KBM-7 (cell line): ENCODE measurements at regions not wholly inside any gene's neighbourhood (a gene's known extent, or its start where the extent isn't known, plus 50 kb on each side); places are given as distances from the start of the nearest gene placed in this dataset.
"Not testable (repeated sequence)": the region's sequence is repeated elsewhere in the genome, so short reads cannot be mapped to it uniquely, and the experiment has no call there.

Experiments
- DNase-seq: peaks from one replicate; pipeline ENCODE4 v3.0.0-alpha.2; 2015
- in situ Hi-C: fragments of 300-500 bp; cut with MboI; formaldehyde crosslinking; loops from 2 replicates; pipeline ENCODE4 v1.14.3; 2020; ENCODE audit warnings: low sequenced_read_pairs, low pct_unique_long_range_greater_than_20kb, mixed read lengths

DNA sequence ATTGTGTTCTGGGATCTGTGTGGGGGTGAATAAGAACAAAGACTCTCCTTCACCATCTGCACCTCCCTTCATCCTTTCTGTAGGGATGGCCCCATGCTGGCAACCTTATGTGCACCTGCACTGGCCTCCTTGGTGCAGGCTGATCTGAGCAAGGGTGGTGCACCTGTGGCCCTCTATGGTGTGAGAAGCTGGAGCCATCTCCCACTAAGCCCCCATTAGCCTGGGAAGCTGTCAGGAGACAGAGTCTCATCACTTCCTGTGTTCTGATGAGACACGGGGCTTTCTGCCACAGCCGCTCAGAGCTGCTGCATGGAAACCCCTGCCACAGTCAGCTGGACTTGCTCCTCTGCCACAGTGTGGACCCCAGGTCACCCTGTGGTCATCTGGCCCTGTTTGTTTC lies 565.3 kb upstream of the SALL3 start:
- in situ Hi-C loops: no loop called here
- no peak for DNase-seq

DNA sequence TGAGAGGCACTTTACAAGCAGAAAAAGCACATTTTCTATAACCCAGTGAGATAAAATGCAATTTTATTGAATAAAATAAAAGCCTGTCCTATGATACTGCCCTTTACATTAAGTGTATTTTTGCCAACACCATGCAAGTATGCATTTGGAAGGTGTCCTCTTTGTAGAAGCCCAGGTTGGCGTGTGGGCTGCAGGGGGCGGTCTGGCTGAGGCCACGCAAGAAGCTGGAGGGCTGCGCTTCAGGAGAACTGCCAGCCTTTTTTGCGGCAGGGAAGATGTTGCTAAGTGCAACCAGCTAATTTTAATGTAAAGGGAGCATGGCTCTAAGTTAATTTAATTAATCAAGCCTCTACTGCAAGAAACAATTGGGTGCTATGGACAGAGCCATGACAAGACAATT lies 562.8 kb upstream of the SALL3 start:
- in situ Hi-C loops: no loop called here
- no peak for DNase-seq

GRCh38 chr18:78418379-78418778 lies 561.2 kb upstream of the SALL3 start:
- DNase-seq: no peak
- in situ Hi-C loops: no loop called here

GRCh38 chr18:78419171-78419570 lies 560.4 kb upstream of the SALL3 start:
- in situ Hi-C loops: no loop called here
- no peak for DNase-seq

GRCh38 chr18:78420116-78420515 lies 559.5 kb upstream of the SALL3 start:
- in situ Hi-C loops: no loop called here
- DNase-seq: no peak

GRCh38 chr18:78421392-78421791 lies 558.2 kb upstream of the SALL3 start:
- in situ Hi-C loops: no loop called here
- DNase-seq: no peak

- no peak for DNase-seq
- in situ Hi-C loops: no loop called here
Observed at GRCh38 chr18:78422336-78422735, 557.3 kb upstream of the SALL3 start.

DNA sequence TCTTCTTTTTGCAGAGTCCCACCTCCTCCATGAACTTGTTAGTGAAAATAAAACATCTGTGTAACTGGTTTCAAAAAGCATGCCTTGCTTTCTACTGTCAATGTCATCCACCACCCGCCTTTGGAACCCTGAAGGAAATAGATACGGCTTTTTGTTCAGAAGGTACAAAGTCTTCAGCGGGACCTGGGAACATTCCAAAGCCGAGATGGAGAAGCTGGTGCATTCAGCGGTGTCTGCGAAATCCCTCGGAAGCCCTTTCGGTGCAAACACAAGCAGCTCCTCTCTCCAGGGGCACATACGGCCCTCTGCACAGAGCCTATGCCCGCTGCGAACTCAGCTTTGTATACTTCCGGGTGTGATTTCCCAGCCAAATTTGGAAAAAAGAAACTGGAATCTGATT lies 555.8 kb upstream of the SALL3 start:
- DNase-seq: no peak
- in situ Hi-C loops: no loop called here

- no peak for DNase-seq
- in situ Hi-C loops: no loop called here
Observed at GRCh38 chr18:78424403-78425018, 555.1 kb upstream of the SALL3 start.

DNA sequence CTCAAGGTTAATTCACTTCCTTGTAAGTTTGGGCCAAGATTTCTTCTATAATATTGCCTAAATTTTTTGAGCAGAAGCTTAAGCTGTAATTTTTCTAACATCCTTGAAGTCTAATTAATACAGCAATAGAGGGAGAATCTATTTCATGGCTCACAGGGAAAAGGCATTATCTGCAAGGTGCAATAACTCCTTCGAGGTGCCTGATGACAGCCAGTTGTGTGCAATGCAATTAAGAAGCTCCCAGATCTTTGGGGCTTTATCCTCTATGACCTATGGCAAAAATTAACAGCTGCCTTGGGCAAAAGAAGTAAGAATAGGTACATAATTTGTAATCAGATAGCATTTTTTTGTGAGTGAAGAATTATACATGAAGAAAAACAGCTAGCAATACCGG lies 554.6 kb upstream of the SALL3 start:
- DNase-seq: no peak
- in situ Hi-C loops: no loop called here

GRCh38 chr18:78427081-78427480 lies 552.5 kb upstream of the SALL3 start:
- no peak for DNase-seq
- in situ Hi-C loops: no loop called here

GRCh38 chr18:78429127-78430108 lies 550.2 kb upstream of the SALL3 start:
- in situ Hi-C loops: no loop called here
- no peak for DNase-seq

GRCh38 chr18:78430131-78430758 lies 549.4 kb upstream of the SALL3 start:
- in situ Hi-C loops: no loop called here
- no peak for DNase-seq

GRCh38 chr18:78431606-78432005 lies 548.0 kb upstream of the SALL3 start:
- in situ Hi-C loops: no loop called here
- no peak for DNase-seq

- in situ Hi-C loops: no loop called here
Observed at GRCh38 chr18:78433562-78433961, 546.1 kb upstream of the SALL3 start.

GRCh38 chr18:78436110-78436509 lies 543.5 kb upstream of the SALL3 start:
- in situ Hi-C loops: no loop called here
- DNase-seq: no peak

More at GRCh38 chr18:78433562-78433961, 546.1 kb upstream of the SALL3 start:
- DNase-seq: no peak

- DNase-seq, in situ Hi-C loops: not testable (repeated sequence)
Observed at GRCh38 chr18:78438235-78438634, 541.4 kb upstream of the SALL3 start.

- no peak for DNase-seq
Observed at GRCh38 chr18:78445880-78446279, 533.7 kb upstream of the SALL3 start.

GRCh38 chr18:78447211-78447610 lies 532.4 kb upstream of the SALL3 start:
- DNase-seq: no peak
- in situ Hi-C loops: no loop called here

More at GRCh38 chr18:78445880-78446279, 533.7 kb upstream of the SALL3 start:
- in situ Hi-C loops: no loop called here

DNA sequence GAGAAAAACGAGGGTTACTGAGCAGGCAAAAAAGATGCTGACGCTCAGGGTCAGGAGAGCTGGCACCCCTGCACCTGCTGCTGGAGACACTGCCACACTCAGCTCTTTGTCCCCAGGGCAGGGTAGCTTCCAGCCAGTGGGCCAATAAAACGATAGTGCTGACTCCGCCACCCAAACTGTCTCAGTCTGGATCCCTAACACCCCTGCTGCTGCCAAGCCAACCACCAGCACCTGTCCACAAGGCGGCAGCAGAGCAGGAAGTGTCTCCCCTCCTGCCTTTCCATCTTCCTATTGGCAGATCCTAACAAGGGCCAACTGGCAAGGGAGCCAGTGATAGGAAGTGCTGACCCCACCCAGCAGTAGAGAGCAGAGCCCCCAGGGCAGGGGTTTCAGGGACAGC lies 531.5 kb upstream of the SALL3 start:
- DNase-seq: peak; percentile 11
- in situ Hi-C loops: no loop called here
